ENCODE measurements at regions not wholly inside any gene's neighbourhood (a gene's known extent, or its start where the extent isn't known, plus 50 kb on each side); places are given as distances from the start of the nearest gene placed in this dataset.

GRCh38 chr6:133613211-133613610, 275.7 kb upstream of the TCF21 start:
- H3K27me3 ChIP-seq: no peaks in the 10 kb centered on the region
- no peak overlapping the region for H3K27ac ChIP-seq
- H3K36me3 ChIP-seq: no peaks in the 10 kb centered on the region
- no peak overlapping the region for H3K4me3 ChIP-seq (replicated peaks in 1 of 3)
- WGBS, 2 donors: 66 to 73% methylated on average over 3 of the region's 3 CpGs
- no peaks in the 10 kb centered on the region for H3K4me1 ChIP-seq
- DNase-seq: no peak
- intact Hi-C loops (cut with DNase I): no loop called here
- TF ChIP-seq POLR2A (IDR thresholded peaks at IDR 0.05) (no peak), CTCF (IDR thresholded peaks at IDR 0.05) (no peak)
- H3K9me3 ChIP-seq: no peaks in the 10 kb centered on the region

- DNase-seq: no peak
- Histone ChIP-seq H3K4me1 (no peaks in the 10 kb centered on the region), H3K9me3 (no peaks in the 10 kb centered on the region), H3K27me3 (no peaks in the 10 kb centered on the region), H3K27ac (no peak overlapping the region), H3K4me3 (replicated peaks in 1 of 3) (no peak overlapping the region), H3K36me3 (no peaks in the 10 kb centered on the region)
- intact Hi-C loops (cut with DNase I): no loop called here
- no peak for TF ChIP-seq POLR2A (IDR thresholded peaks at IDR 0.05)
- TF ChIP-seq CTCF (IDR thresholded peaks at IDR 0.05): no peak
These were observed 267.2 kb upstream of the TCF21 start for GRCh38 chr6:133621751-133622150.

GRCh38 chr6:133623065-133623464, 265.8 kb upstream of the TCF21 start:
- H3K27me3 ChIP-seq: no peaks in the 10 kb centered on the region
- H3K36me3 ChIP-seq: no peaks in the 10 kb centered on the region
- DNase-seq: no peak
- TF ChIP-seq POLR2A (IDR thresholded peaks at IDR 0.05): no peak
- TF ChIP-seq CTCF (IDR thresholded peaks at IDR 0.05): no peak
- no peak overlapping the region for H3K4me3 ChIP-seq (replicated peaks in 1 of 3)
- H3K4me1 ChIP-seq: no peaks in the 10 kb centered on the region
- WGBS, 2 donors: 17 to 18% methylated on average over 1 of the region's 1 CpG
- no peaks in the 10 kb centered on the region for H3K9me3 ChIP-seq
- no peak overlapping the region for H3K27ac ChIP-seq
- intact Hi-C loops (cut with DNase I): no loop called here

GRCh38 chr6:133623621-133624020, 265.3 kb upstream of the TCF21 start:
- TF ChIP-seq CTCF (IDR thresholded peaks at IDR 0.05): no peak
- TF ChIP-seq POLR2A (IDR thresholded peaks at IDR 0.05): no peak
- DNase-seq: no peak
- WGBS, 2 donors: 60 to 62% methylated on average over 2 of the region's 2 CpGs
- Histone ChIP-seq H3K27ac (no peak overlapping the region), H3K36me3 (no peaks in the 10 kb centered on the region), H3K4me3 (replicated peaks in 1 of 3) (no peak overlapping the region), H3K4me1 (no peaks in the 10 kb centered on the region), H3K9me3 (no peaks in the 10 kb centered on the region), H3K27me3 (no peaks in the 10 kb centered on the region)
- intact Hi-C loops (cut with DNase I): no loop called here

GRCh38 chr6:133626096-133626666, 262.7 kb upstream of the TCF21 start:
- intact Hi-C loops (cut with DNase I): no loop called here
- H3K4me3 ChIP-seq (replicated peaks in 1 of 3): no peak overlapping the region
- H3K27me3 ChIP-seq: no peaks in the 10 kb centered on the region
- no peaks in the 10 kb centered on the region for H3K4me1 ChIP-seq
- no peak for DNase-seq
- WGBS, 2 donors: 79 to 81% methylated on average over 3 of the region's 3 CpGs
- TF ChIP-seq CTCF (IDR thresholded peaks at IDR 0.05) (no peak), POLR2A (IDR thresholded peaks at IDR 0.05) (no peak)
- no peaks in the 10 kb centered on the region for H3K9me3 ChIP-seq
- no peak overlapping the region for H3K27ac ChIP-seq
- no peaks in the 10 kb centered on the region for H3K36me3 ChIP-seq
